ENCODE measurements at regions not wholly inside any gene's neighbourhood (a gene's known extent, or its start where the extent isn't known, plus 50 kb on each side); places are given as distances from the start of the nearest gene placed in this dataset.
"Not testable (repeated sequence)": the region's sequence is repeated elsewhere in the genome, so short reads cannot be mapped to it uniquely, and the experiment has no call there.

GRCh38 chr14:105883066-105884005 is 357.0 kb downstream of the TMEM121 start:
- Mint-ChIP-seq H3K9me3 (no peaks in the 10 kb centered on the region), H3K27ac (no peak overlapping the region), H3K27me3 (ENCODE audit: low read depth) (peaks cover 22% of the 10 kb centered on the region), H3K4me3 (no peak overlapping the region), H3K4me1 (ENCODE audit: low read depth) (peaks cover 4% of the 10 kb centered on the region), H3K36me3 (ENCODE audit: low read depth) (no peaks in the 10 kb centered on the region)

GRCh38 chr14:105884192-105884807 is 357.9 kb downstream of the TMEM121 start:
- not testable (repeated sequence) for H3K27ac Mint-ChIP-seq; H3K4me1 Mint-ChIP-seq (ENCODE audit: low read depth); H3K9me3 Mint-ChIP-seq; H3K36me3 Mint-ChIP-seq (ENCODE audit: low read depth); H3K4me3 Mint-ChIP-seq
- H3K27me3 Mint-ChIP-seq (ENCODE audit: low read depth), result peaks cover 20% of the 10 kb centered on the region

GRCh38 chr14:105884808-105885281 is 358.5 kb downstream of the TMEM121 start:
- Mint-ChIP-seq H3K4me1 (ENCODE audit: low read depth) (peaks cover 2% of the 10 kb centered on the region), H3K36me3 (ENCODE audit: low read depth) (no peaks in the 10 kb centered on the region), H3K27me3 (ENCODE audit: low read depth) (peaks cover 18% of the 10 kb centered on the region), H3K9me3 (no peaks in the 10 kb centered on the region), H3K27ac (no peak overlapping the region), H3K4me3 (no peak overlapping the region)

- Mint-ChIP-seq H3K4me3 (no peak overlapping the region), H3K36me3 (ENCODE audit: low read depth) (no peaks in the 10 kb centered on the region), H3K9me3 (no peaks in the 10 kb centered on the region), H3K27me3 (ENCODE audit: low read depth) (peaks cover 21% of the 10 kb centered on the region), H3K27ac (no peak overlapping the region), H3K4me1 (ENCODE audit: low read depth) (peaks cover 2% of the 10 kb centered on the region)
These were observed 359.4 kb downstream of the TMEM121 start for GRCh38 chr14:105885561-105886320.

- H3K36me3 Mint-ChIP-seq (ENCODE audit: low read depth); H3K4me3 Mint-ChIP-seq: not testable (repeated sequence)
These were observed 360.4 kb downstream of the TMEM121 start for GRCh38 chr14:105886791-105887191.

GRCh38 chr14:105887692-105888091 is 361.3 kb downstream of the TMEM121 start:
- peaks cover 2% of the 10 kb centered on the region for H3K4me1 Mint-ChIP-seq (ENCODE audit: low read depth)
- H3K27ac Mint-ChIP-seq, result no peak overlapping the region
- H3K9me3 Mint-ChIP-seq, result no peaks in the 10 kb centered on the region
- peaks cover 25% of the 10 kb centered on the region for H3K27me3 Mint-ChIP-seq (ENCODE audit: low read depth)
- H3K36me3 Mint-ChIP-seq (ENCODE audit: low read depth), result no peaks in the 10 kb centered on the region
- no peak overlapping the region for H3K4me3 Mint-ChIP-seq

More at GRCh38 chr14:105886791-105887191, 360.4 kb downstream of the TMEM121 start:
- not testable (repeated sequence) for H3K27ac Mint-ChIP-seq; H3K9me3 Mint-ChIP-seq; H3K4me1 Mint-ChIP-seq (ENCODE audit: low read depth)
- H3K27me3 Mint-ChIP-seq (ENCODE audit: low read depth), result peaks cover 25% of the 10 kb centered on the region

- Mint-ChIP-seq H3K27me3 (ENCODE audit: low read depth) (peaks cover 25% of the 10 kb centered on the region), H3K9me3 (no peaks in the 10 kb centered on the region), H3K36me3 (ENCODE audit: low read depth) (no peaks in the 10 kb centered on the region), H3K4me1 (ENCODE audit: low read depth) (peaks cover 2% of the 10 kb centered on the region), H3K27ac (no peak overlapping the region), H3K4me3 (no peak overlapping the region)
These were observed 361.8 kb downstream of the TMEM121 start for GRCh38 chr14:105888151-105888550.

- peaks cover 25% of the 10 kb centered on the region for H3K27me3 Mint-ChIP-seq (ENCODE audit: low read depth)
- no peak overlapping the region for H3K4me3 Mint-ChIP-seq
- no peak overlapping the region for H3K27ac Mint-ChIP-seq
- no peaks in the 10 kb centered on the region for H3K36me3 Mint-ChIP-seq (ENCODE audit: low read depth)
- peaks cover 2% of the 10 kb centered on the region for H3K4me1 Mint-ChIP-seq (ENCODE audit: low read depth)
- H3K9me3 Mint-ChIP-seq, result no peaks in the 10 kb centered on the region
These were observed 362.6 kb downstream of the TMEM121 start for GRCh38 chr14:105888784-105889665.

- no peak overlapping the region for H3K4me3 Mint-ChIP-seq
- H3K4me1 Mint-ChIP-seq (ENCODE audit: low read depth), result peaks cover 2% of the 10 kb centered on the region
- no peaks in the 10 kb centered on the region for H3K9me3 Mint-ChIP-seq
- H3K27ac Mint-ChIP-seq, result no peak overlapping the region
- no peaks in the 10 kb centered on the region for H3K36me3 Mint-ChIP-seq (ENCODE audit: low read depth)
- peaks cover 28% of the 10 kb centered on the region for H3K27me3 Mint-ChIP-seq (ENCODE audit: low read depth)
These were observed 363.5 kb downstream of the TMEM121 start for GRCh38 chr14:105889666-105890473.

- Mint-ChIP-seq H3K4me1 (ENCODE audit: low read depth) (peaks cover 2% of the 10 kb centered on the region), H3K27me3 (ENCODE audit: low read depth) (peaks cover 35% of the 10 kb centered on the region), H3K9me3 (no peaks in the 10 kb centered on the region), H3K27ac (no peak overlapping the region), H3K36me3 (ENCODE audit: low read depth) (no peaks in the 10 kb centered on the region), H3K4me3 (no peak overlapping the region)
These were observed 364.3 kb downstream of the TMEM121 start for GRCh38 chr14:105890474-105891220.

- H3K36me3 Mint-ChIP-seq (ENCODE audit: low read depth), result no peaks in the 10 kb centered on the region
- H3K4me3 Mint-ChIP-seq, result no peak overlapping the region
- peaks cover 2% of the 10 kb centered on the region for H3K4me1 Mint-ChIP-seq (ENCODE audit: low read depth)
- H3K9me3 Mint-ChIP-seq, result no peaks in the 10 kb centered on the region
- H3K27me3 Mint-ChIP-seq (ENCODE audit: low read depth), result peaks cover 35% of the 10 kb centered on the region
- no peak overlapping the region for H3K27ac Mint-ChIP-seq
These were observed 364.8 kb downstream of the TMEM121 start for GRCh38 chr14:105891221-105891602.

GRCh38 chr14:105891631-105892452 is 365.5 kb downstream of the TMEM121 start:
- Mint-ChIP-seq H3K27ac (no peak overlapping the region), H3K9me3 (no peaks in the 10 kb centered on the region), H3K4me3 (no peak overlapping the region), H3K36me3 (ENCODE audit: low read depth) (no peaks in the 10 kb centered on the region), H3K27me3 (ENCODE audit: low read depth) (peaks cover 39% of the 10 kb centered on the region), H3K4me1 (ENCODE audit: low read depth) (peaks cover 3% of the 10 kb centered on the region)
